DMS114 treated with DMSO at 0.1 percent for 48 hours (cell line): ENCODE measurements at regions not wholly inside any gene's neighbourhood (a gene's known extent, or its start where the extent isn't known, plus 50 kb on each side); places are given as distances from the start of the nearest gene placed in this dataset.
"Not testable (repeated sequence)": the region's sequence is repeated elsewhere in the genome, so short reads cannot be mapped to it uniquely, and the experiment has no call there.

Experiments used
- DNase-seq: peaks from one replicate; lab custom pipeline; 2025; ENCODE audit not compliant: unreplicated experiment; lab: John Stamatoyannopoulos, UW

DNA sequence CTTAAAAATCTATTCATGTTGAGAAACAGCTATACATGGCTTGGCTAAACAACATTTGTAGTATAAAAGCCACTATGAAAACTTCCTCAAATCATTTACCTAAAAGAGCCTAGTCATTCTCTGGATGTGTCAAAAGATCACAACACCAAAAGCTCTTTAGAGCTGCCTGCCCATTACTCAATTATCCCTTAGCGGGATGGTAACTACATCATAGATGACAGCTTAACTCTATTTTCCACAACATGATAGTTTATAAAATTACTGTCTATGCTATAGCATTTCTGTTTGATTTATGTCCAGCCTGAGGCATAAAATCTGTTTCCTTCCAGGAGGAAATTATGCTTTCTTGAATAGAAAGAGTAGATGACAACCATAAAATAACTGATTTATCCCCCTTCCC, 777.6 kb upstream of the HS3ST5 start:
- no peak for DNase-seq

DNA sequence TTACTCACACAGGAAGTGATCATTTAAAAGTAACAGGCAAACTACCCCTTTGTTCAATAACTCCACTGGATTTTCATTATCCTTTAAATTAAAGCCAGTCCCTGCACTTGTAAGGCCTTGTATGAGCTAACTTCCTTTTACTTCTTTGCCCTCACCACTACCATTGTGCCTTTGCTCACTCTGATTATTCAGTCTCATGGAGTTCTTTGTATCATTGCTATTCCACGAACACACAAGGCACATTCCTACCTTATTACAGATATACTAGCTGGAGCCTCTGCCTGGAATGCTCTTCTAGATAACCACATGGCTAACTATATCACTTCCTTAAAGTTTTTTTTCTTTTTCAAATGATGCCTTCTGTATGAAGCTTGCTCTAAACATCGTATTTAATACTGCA, 748.6 kb upstream of the HS3ST5 start:
- no peak for DNase-seq

DNA sequence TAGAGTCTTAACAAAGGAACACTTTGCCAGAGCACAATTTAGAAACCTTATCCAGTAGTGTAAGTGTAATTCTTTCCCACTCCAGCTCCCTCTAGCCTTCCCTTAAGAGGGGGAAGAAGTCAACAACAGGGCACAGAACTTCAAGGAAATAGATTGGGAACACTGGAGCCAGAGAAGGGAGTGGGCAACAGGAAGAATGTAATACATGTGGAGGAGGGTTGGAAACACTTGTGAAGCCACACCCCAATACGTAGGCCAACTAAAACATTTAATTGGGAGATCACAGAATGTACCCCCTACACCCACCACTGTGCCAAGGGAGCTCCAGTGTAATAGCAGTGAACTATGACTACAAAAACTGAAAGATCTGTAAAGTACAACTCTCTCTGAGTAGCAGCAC, 735.7 kb upstream of the HS3ST5 start:
- DNase-seq, result no peak

DNA sequence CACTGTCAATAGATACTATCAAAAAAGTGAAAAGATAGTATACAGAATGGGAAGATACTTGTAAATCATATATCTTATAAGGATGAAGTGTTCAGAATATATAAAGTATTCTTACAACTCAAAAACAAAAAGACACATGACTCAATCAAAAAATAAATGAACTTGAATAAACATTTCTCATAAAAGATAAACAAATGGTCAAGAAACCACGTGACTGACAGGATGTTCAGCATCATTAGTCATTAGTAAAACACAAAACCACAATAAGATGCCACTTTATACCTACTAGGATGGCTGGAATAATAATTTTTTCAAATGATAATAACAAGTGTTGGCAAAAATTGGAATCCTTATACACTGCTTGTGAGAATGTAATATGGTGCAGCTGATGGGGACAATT, 729.1 kb upstream of the HS3ST5 start:
- DNase-seq, result no peak

DNA sequence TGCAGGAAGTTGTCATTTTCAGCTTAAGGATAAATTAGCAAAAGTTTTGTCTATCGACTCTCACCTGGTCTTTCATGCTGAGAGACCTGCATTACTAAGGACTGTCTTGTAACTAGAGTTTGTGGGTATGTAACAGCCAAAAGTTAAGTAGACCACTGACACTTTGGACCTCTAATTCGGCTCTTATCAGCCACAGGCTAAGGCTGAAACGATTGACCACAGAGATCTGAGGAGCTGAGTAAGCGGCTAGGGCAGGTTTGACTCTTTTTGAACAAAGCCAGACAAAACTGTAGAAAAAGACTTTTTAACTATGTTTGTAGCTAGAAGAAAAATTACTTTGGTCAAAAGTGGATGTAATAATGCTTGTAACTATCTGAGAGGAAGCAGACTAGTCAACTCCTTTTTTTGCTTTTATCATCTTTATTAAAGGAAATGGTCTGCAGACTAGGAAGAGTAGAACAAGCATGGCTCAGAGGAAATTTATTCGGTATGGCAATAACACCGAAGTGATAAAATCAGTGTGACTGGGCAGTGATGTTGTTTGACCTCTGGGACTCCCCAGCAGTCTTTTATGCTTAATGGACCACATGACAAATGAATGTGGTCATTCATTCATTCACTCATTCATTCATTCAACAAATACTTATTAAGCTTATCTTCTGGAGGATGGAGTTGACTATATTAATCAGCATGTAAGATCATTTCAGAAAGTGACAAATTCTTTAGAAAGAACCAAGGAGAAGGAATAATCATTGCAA, 725.0 kb upstream of the HS3ST5 start:
- DNase-seq, result no peak

DNA sequence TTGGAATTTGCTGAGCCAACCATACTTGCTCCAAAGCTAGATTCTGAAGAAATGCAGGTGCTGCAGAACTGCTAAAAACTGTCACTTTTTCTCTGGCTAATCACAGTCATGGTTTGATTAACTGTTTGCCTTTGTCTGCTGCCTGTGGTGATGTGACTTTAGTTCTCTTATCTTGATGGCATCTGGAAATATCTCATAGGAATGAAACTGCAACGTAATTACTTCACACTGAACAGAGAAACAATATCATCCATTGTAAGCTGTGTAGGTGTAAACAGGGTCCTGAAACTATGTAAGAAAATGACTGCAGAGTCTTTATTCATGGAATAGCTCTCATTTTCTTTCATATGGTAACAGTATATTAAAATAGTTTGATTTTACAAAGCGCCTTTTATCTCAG, 721.9 kb upstream of the HS3ST5 start:
- no peak for DNase-seq

DNA sequence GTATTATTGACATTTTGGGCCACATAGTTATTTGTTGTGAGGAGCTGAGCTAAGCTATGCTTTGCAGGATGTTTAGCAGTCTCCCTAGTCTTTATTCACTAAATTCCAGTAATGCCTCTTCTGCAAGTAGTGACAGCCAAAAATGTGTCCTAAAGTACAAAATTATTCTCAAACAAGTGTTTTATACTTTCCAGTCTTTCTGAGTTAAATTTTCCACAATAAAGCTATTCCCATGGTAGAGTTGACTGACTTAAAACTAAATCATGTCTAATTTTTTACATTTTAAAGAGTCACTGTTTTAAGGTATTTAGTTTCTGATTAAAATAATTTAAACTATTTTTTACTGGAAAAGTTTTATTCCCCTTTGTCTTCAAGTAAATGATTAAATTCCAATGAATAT, 717.8 kb upstream of the HS3ST5 start:
- DNase-seq, result no peak

DNA sequence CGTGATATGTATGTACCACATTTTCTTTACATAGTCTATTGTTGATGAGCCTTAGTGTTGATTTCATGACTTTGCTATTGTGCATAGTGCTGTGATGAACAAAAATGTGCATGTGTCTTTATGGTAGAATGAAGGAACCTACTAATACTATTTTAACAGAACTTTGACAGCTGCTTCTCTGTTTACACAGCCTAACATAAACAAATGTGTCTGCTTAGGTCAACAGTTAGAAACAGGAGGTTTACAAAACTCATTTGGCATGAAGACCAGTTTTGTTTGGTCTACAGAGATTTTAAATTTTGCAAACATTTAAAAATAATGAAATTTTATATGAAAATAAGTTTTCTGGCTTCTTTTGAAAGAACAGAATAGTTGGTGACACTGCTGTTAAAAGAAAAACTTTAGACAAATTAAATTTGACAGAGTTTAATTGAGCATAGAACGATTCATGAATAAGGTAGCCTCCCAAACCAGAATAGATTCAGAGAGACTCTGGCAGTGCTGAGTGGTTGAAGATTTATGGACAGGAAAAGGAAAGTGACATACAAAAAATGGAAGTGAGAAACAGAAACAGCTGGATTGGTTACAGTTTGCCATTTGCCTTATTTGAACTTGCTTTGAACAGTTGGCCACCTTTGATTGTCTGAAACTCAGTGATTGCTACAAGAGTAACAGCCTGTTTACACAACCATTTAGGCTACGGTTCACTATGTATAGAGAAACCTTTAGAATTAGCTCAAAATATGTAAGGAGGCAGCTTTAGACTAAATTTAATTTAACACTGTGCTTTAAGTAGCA, 715.8 kb upstream of the HS3ST5 start:
- no peak for DNase-seq

DNA sequence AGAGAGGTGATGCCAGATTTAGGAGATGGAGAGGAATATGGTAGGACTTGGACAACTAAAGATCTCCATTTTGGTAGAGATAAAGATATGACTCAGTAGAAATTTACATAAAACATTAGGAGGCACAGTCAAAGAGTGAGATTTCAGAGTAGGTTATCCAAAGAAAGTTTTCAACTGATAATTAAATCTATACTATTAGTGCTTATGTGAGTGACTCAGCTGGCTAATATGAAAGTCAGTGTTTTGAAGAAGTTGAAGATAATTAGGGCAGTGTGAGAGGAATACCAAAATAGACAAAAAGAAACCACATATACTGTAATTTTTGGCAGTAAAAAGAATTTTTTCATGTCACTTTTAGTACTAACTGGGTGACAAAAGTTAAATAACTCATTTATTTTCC, 712.8 kb upstream of the HS3ST5 start:
- no peak for DNase-seq

DNA sequence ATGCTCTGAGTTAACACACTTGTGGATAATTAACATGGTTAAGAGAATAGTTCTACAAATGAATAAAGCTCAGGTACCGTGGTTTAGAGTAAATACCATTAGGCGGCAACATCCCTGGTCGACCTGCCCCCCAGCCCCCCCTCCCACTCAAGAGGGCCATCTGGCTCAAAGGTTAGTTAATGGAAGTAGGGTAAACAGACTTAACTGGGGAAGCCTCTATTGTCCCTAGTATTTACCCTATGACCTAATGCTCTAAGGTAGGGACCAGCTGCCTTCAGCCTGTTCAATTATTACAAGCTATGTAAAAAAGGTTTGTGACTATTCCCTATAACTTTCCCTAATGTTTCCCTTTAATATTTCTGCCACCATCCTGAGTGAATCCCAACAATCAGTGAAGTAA, 711.4 kb upstream of the HS3ST5 start:
- DNase-seq, result not testable (repeated sequence)

DNA sequence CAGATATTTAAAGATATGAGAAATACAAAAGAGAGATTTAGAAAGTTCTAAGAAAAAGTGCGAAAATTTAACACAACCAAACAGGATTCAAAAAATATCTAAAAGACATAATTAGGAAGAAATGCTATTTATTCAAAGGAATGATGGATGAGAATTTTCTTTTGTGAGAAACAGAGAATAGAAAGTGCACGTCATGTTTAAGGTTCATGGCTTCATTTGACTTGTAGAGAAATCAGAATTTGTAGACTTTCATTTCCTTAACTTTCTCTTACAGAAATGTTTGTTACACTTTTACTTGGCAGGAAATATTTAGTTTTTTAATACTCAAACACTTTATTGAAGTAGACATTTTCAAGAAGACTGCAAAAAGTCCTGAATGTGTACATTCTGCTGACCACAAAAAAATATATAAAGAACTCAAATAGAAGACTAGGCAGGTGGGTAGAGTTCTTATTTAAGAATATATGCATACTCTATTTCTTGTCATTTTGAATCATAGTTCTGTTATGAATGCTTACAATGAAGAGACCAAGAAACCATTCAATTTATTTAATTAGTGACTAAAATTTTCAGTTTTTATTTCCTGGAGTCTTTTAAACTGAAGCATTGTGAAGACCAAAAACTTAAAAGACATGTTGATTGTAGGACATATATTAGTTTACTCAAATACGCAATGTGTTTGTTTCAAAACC, 710.5 kb upstream of the HS3ST5 start:
- no peak for DNase-seq

DNA sequence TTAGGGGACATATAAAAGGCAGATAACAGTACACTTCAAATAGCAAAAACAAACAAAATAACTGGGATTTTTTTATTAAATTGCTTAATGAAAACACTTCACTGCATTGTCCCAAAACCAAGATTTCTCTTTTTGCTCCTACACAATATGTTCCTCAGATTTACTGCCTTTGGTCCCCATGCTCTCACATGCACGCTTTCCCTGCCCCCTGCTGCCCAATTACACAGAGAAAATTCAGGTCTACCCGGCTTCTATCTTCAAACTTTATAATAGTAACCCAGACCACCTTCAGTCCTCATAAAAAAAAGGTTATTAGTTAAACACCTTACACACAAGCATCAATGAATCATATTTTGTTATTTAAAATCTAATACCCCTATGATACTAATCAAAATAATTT, 673.8 kb upstream of the HS3ST5 start:
- no peak for DNase-seq

DNA sequence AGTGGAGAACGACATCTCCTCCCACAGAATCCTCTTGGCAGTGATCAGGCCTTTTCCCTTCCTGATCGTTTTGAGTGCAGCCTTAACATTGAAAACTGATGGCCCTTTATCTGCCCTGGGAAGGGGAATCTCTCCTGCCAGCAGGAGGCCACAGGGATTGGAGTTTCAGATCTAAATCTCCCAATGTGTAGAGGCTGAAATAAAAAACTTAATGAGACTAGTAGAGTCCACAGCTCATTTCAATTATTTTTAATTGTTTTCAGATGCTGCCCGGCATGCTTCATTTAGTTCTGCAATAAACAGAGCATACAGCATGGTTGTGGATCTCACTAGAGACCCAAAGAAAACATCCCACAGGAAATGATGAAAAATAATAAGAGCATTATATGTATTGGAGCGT, 662.2 kb upstream of the HS3ST5 start:
- DNase-seq, result no peak

DNA sequence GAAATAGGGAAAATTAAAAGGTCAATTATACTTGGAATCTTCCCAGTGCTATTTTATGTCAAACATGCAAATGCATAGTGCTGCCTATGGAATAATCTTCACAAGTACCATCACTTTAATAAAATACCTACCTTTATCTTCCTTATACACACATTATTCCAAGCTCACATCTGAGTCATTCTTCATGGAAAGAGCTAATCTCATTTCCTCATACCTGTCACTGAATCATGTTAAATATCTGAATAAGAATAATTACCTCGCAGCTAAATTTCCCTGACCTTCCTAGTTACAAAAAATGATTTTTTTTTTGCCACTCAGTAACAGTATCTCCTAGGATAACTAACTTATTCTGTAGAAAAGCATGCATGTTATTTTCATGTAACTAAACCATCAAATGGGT, 661.4 kb upstream of the HS3ST5 start:
- no peak for DNase-seq

DNA sequence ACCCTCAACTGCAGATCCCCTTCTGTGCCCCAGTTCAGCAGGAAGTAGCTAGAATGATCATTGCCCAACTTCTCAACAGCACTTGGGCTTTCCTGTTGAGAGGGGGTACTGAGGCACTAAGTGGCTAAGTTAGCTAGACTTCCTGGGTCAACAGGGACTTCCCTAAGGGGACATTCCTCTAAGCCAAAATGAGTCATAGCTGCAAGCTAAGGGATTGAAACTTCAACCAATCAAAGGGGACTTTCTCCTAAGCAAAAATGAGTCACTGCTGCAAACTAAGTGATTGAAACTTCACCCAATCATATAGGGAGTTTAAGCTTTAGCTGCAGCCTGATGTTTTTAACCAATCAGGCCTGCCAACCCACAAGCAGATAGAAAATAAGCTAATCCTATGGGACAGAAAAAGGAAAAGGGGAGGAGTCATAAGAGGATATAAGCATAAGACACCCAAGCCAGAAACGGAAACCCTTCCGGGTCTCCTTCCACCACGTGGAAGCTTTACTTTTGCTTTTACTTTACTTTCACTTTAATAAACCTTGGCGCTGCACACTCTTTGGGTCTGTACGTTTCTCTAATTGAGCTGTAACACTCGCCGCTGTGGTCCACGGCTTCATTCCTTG, 659.0 kb upstream of the HS3ST5 start:
- no peak for DNase-seq

DNA sequence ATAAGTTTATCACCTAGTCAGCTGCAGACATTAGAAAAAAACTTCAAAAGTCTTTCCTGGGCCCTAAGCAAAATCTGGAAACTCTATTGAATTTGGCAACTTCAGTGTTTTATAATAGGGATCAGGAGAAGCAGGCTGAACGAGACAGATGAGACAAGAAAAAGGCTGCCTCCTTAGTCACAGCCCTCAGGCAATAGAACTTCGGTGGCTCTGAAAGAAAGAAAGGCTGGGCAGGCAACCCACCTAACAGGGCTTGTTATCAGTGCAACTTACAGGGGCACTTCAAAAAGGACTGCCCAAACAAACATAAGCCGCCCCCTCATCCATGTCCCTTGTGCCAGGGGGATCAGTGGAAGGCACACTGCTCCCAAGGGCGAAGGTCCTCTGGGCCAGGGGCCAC, 657.9 kb upstream of the HS3ST5 start:
- DNase-seq, result no peak

DNA sequence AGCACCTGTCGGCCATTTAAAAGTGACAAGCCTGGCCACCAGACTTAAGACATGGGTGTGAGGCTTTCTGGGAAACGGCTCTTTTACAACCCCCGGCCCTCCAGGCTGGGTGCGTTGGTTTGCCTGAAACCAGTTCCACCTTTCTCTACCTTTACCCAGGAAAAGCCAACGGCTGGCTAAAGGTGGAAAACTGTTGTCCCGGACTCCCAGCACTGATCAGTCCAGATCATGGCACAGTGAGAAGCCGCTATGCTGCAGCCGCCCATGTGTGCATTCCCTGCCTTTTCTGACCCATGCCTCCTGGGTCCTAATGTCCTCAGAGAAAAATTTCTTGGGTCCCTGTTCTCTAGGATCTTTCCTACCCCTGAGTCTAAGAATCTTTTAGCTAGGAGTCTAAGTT, 655.7 kb upstream of the HS3ST5 start:
- no peak for DNase-seq

DNA sequence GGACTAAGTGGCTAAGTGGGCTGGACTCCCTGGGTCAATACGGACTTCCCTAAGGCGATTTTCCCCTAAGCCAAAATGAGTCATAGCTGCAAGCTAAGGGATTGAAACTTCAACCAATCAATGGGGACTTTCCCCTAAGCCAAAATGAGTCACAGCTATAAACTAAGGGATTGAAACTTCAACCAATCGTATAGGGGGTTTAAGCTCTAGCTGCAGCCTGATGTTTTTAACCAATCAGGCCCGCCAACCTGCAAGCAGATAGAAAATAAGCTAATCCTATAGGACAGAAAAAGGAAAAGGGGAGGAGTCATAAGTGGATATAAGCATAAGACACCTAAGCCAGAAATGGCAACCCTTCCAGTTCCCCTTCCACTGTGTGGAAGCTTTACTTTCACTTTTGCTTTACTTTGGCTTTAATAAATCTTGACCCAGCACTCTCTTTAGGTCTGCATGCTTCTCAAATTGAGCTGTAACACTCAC, 655.0 kb upstream of the HS3ST5 start:
- DNase-seq, result no peak

DNA sequence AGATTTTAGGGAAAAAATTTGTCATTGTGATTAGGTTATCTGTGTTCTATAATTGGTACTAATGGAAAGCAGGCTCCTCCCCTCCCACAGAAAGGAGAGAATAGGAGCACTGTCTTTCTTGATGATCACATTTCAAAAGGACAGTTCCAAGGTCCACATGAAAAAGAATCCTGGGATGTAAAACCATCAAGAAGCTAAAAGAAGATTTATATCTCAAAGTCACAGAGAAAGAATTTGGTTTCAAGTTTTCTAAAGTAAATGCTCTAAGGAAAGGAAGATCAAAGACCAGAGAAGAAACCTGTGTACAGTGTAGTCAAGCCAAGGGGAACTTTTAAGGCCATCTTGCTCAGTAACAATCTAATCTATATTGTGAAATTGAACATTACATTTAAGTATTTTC, 652.7 kb upstream of the HS3ST5 start:
- DNase-seq, result no peak

DNA sequence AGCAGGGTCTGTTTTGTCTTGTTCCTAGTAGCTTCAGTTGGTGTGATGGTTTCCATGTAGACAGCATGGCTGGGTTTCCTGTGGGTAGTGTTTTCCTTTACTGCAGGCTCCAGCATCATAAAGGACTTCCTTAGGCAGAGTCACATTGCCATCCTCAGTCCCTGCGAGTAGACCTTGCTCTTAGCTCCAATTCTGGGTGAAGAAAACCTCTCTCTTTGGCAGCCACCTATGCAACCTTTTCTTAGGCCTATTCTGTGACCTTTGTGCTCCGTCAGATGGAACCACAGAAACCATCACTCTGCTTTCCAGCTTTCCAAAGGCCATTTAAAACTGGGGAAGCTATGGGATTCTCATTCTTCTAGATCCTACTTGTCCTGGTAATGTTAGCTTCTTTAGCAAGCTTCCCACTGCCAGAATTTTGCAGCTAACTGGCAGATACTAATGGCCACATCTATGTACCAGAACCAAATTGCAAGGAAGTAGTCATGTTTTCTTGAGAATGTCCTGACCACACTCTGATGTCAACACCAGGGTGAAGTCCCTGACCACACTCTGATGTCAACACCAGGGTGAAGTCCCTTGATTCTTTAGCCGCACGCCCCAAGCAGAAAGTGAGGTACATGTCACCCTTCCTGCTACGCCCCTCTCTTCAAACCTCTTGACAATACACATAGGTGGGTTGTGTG, 646.6 kb upstream of the HS3ST5 start:
- no peak for DNase-seq

DNA sequence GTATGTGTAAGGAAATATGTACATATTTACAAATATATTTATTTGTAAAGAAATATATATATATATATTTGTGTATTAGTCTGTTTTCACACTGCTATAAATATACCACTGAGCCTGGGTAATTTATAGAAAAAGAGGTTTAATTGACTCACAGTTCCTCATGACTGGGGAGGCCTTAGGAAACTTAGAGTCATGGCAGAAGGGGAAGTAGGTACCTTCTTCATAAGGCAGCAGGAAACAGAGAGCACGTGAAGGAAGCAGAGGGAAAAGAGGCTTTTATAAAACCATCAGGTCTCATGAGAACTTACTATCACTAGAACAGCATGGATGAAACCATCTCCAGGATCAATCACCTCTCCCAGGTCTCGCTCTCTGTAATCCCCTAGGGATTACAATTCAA, 644.5 kb upstream of the HS3ST5 start:
- DNase-seq, result no peak
